Omental fat pad (tissue), 3 donors: ENCODE measurements at regions not wholly inside any gene's neighbourhood (a gene's known extent, or its start where the extent isn't known, plus 50 kb on each side); places are given as distances from the start of the nearest gene placed in this dataset.
"Not testable (repeated sequence)": the region's sequence is repeated elsewhere in the genome, so short reads cannot be mapped to it uniquely, and the experiment has no call there.

Experiments used
- ATAC-seq: fragments of 150-250 bp; one replicate; pipeline ENCODE4 v1.9.1; 2016; ENCODE audit warnings: mild to moderate bottlenecking, moderate library complexity; ENCODE audit not compliant: low FRiP score
- DNase-seq: peaks from one replicate; pipeline ENCODE4 v3.0.0-alpha.2; 2019; ENCODE audit warnings: low spot score
- CTCF ChIP-seq, 3 donors: fragments of 450-650 bp; IDR thresholded peaks; one replicate each; pipeline ENCODE4 v1.5.1; 2016 to 2017; ENCODE audit warnings: antibody characterized with exemption in 3 of 3, mild to moderate bottlenecking in 3 of 3, moderate library complexity in 2 of 3

GRCh38 chrX:74187211-74187610, 116.8 kb upstream of the ZCCHC13 start:
- DNase-seq (no peak), ATAC-seq (no peak)
- no peak for TF ChIP-seq CTCF (IDR thresholded peaks at IDR 0.05)

GRCh38 chrX:74183047-74183446, 120.9 kb upstream of the ZCCHC13 start:
- not testable (repeated sequence) for DNase-seq, ATAC-seq

- ATAC-seq, DNase-seq: not testable (repeated sequence)
These were observed 122.0 kb upstream of the ZCCHC13 start for GRCh38 chrX:74181976-74182375.

GRCh38 chrX:74180716-74181115, 123.3 kb upstream of the ZCCHC13 start:
- no peak for ATAC-seq
- TF ChIP-seq CTCF (IDR thresholded peaks at IDR 0.05): no peak
- DNase-seq: no peak

- ATAC-seq: no peak
- TF ChIP-seq CTCF (IDR thresholded peaks at IDR 0.05): no peak
- no peak for DNase-seq
These were observed 124.0 kb upstream of the ZCCHC13 start for GRCh38 chrX:74179990-74180389.

GRCh38 chrX:74179499-74179898, 124.5 kb upstream of the ZCCHC13 start:
- no peak for TF ChIP-seq CTCF (IDR thresholded peaks at IDR 0.05)
- DNase-seq: no peak
- no peak for ATAC-seq

GRCh38 chrX:74179071-74179470, 124.9 kb upstream of the ZCCHC13 start:
- no peak for DNase-seq
- TF ChIP-seq CTCF (IDR thresholded peaks at IDR 0.05): no peak
- ATAC-seq: no peak

- DNase-seq (no peak), ATAC-seq (no peak)
- no peak for TF ChIP-seq CTCF (IDR thresholded peaks at IDR 0.05)
These were observed 125.4 kb upstream of the ZCCHC13 start for GRCh38 chrX:74178536-74178935.
